GM06990 (cell line): ENCODE measurements at regions not wholly inside any gene's neighbourhood (a gene's known extent, or its start where the extent isn't known, plus 50 kb on each side); places are given as distances from the start of the nearest gene placed in this dataset.

Experiments
- DNase-seq: peaks from one replicate; pipeline ENCODE4 v3.0.0-alpha.2; 2011; ENCODE audit not compliant: insufficient read length; ENCODE audit errors: extremely low read depth
- H3K27me3 ChIP-seq: replicated peaks from 2 replicates; pipeline ENCODE4 v1.6.0; 2011; ENCODE audit warnings: low read length; ENCODE audit not compliant: control insufficient read depth, insufficient read depth
- H3K36me3 ChIP-seq: 2 replicates; pipeline ENCODE4 v1.5.1; 2011; ENCODE audit warnings: low read length; ENCODE audit not compliant: control insufficient read depth, insufficient read depth
- H3K4me3 ChIP-seq: replicated peaks from 2 replicates; pipeline ENCODE4 v1.5.1; 2011; ENCODE audit warnings: low read depth, mild to moderate bottlenecking, control low read depth, low read length
- CTCF ChIP-seq: IDR thresholded peaks from 2 replicates; pipeline ENCODE4 v1.5.1; 2011; ENCODE audit warnings: low read length, control low read depth, mild to moderate bottlenecking, inconsistent platforms; ENCODE audit not compliant: insufficient read depth, poor library complexity, severe bottlenecking

GRCh38 chrX:121823406-121823805, 776.0 kb downstream of the GLUD2 start:
- no peaks in the 10 kb centered on the region for H3K27me3 ChIP-seq

GRCh38 chrX:121831601-121832000, 784.2 kb downstream of the GLUD2 start:
- Histone ChIP-seq H3K4me3 (no peak overlapping the region), H3K36me3 (no peaks in the 10 kb centered on the region), H3K27me3 (no peaks in the 10 kb centered on the region)
- no peak for DNase-seq
- no peak for TF ChIP-seq CTCF

More at GRCh38 chrX:121823406-121823805, 776.0 kb downstream of the GLUD2 start:
- no peak for TF ChIP-seq CTCF
- Histone ChIP-seq H3K36me3 (no peaks in the 10 kb centered on the region), H3K4me3 (no peak overlapping the region)
- DNase-seq, result no peak

GRCh38 chrX:121832446-121832845, 785.0 kb downstream of the GLUD2 start:
- no peaks in the 10 kb centered on the region for H3K27me3 ChIP-seq
- no peak overlapping the region for H3K4me3 ChIP-seq
- no peak for DNase-seq
- TF ChIP-seq CTCF, result no peak
- no peaks in the 10 kb centered on the region for H3K36me3 ChIP-seq

- no peak overlapping the region for H3K4me3 ChIP-seq
- H3K27me3 ChIP-seq, result no peaks in the 10 kb centered on the region
- DNase-seq, result no peak
- TF ChIP-seq CTCF, result no peak
- H3K36me3 ChIP-seq, result no peaks in the 10 kb centered on the region
Measured at GRCh38 chrX:121836000-121836399, 788.6 kb downstream of the GLUD2 start.

- TF ChIP-seq CTCF, result no peak
- no peak for DNase-seq
- H3K27me3 ChIP-seq, result no peaks in the 10 kb centered on the region
- no peak overlapping the region for H3K4me3 ChIP-seq
- no peaks in the 10 kb centered on the region for H3K36me3 ChIP-seq
Measured at GRCh38 chrX:121851033-121851432, 803.6 kb downstream of the GLUD2 start.
